ENCODE measurements at regions not wholly inside any gene's neighbourhood (a gene's known extent, or its start where the extent isn't known, plus 50 kb on each side); places are given as distances from the start of the nearest gene placed in this dataset.

DNA sequence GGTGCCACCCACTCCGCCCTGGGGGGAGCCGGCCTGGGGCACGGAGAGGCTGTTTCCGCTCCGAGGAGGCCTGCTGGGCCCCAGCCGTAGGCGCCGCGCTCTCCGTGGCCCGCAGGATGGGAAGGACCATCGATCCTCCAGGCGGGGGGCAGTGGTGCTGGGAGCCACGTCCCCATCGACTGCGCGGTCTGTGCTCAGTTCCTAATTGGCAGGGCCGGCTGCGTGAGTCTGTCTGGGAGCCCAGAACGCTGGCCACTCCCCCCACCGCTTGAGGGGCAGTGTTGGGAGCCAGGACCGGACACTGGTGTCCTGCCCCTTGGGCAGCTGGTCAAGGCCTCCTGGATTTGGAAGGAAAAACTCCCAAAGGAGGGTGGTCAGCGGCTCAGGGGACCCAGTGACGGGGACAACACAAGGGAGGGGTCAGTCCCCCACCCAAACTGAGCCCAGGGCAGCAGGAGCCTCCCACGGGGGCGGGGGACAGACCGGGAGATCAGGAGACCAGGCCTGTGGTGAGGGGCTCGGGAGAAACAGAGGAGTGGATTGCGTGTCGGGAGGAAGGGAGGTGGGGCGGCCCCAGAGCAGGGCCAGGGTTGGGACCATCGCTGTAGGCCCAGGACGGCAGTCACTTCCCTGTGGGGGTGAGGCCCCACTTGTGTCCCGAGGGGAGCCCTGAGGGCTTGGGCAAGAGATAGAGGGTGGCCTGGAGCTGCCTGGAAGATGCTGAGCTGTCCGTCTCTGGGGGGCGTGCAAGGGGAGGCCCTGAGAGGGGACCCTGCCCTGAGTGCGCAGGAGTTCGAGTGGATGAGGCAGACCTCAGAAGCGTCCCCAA is 89.0 kb downstream of the UNCX start:
- no peak for DNase-seq (ENCODE audit: low spot score)

GRCh38 chr7:1322240-1323110 is 89.8 kb downstream of the UNCX start:
- no peak for DNase-seq (ENCODE audit: low spot score)

DNA sequence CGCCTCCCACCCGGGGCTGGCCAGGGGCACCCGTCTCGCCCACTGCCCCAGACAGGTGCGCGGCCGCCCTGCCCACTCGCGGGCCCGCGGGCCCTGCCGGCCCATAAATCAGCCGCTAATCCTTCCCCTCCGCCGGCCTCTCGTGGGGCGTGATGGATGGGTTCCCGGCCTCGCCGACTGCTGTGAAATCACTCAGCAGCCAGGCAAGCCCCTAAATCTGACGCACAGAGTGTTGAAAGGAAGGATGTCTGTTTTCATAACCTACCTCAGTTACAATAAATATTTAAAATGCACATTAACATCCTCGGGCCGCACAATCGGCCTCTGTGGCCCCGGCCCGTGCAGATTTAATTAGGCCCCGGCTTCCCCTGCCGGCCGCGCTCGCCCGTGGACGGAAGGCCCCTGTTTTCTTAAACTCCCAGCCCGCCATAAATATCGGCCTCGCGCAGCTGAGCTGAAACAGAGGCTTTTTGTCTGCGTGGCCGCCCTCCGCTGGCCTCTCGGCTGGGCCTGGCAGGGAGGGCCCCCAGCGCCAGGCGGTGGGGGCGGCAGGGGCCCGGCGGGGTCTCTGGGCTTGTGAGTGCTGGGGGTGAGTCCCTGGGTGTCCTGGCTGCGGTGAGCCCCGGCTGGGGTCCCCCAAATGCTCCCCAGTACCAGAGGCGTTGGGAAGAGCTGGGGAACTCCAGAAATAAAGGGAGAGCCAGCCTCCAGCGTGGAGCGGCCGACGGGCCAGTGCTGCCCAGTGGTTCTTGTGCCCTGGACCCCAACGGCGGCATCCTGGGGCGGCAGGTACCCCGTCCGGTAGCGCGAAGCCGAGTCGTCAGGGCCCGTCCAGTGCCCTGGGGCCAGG is 90.7 kb downstream of the UNCX start:
- peak; percentile 55 for DNase-seq (ENCODE audit: low spot score)

- no peak for DNase-seq (ENCODE audit: low spot score)
Measured at GRCh38 chr7:1324028-1324900, 91.6 kb downstream of the UNCX start.

DNA sequence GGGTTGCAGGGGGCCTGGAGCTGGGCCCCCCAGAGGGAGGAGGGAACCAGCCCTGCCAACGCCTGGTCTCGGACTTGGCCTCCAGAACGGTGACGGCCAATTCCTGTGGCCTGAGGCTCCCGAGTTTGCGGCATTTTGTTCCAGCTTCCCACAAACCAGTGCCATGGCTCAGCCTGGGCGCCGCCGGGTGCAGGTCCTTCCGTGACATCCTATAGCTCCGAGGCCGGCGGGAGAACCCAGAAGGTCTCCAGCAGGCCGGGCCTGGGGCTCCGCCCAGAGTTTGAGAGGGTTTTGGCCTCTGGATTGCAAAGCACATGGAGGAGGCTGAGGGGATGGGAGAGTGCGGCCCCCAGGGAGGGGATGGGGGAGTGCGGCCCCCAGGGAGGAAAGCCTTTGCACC is 92.6 kb downstream of the UNCX start:
- no peak for DNase-seq (ENCODE audit: low spot score)

- DNase-seq (ENCODE audit: low spot score) = no peak
Measured at GRCh38 chr7:1325646-1326510, 93.2 kb downstream of the UNCX start.

- DNase-seq (ENCODE audit: low spot score) = no peak
Measured at GRCh38 chr7:1326511-1326785, 93.8 kb downstream of the UNCX start.

GRCh38 chr7:1329261-1329660 is 96.6 kb downstream of the UNCX start:
- no peak for DNase-seq (ENCODE audit: low spot score)

- no peak for DNase-seq (ENCODE audit: low spot score)
Measured at GRCh38 chr7:1329966-1330800, 97.5 kb downstream of the UNCX start.

DNA sequence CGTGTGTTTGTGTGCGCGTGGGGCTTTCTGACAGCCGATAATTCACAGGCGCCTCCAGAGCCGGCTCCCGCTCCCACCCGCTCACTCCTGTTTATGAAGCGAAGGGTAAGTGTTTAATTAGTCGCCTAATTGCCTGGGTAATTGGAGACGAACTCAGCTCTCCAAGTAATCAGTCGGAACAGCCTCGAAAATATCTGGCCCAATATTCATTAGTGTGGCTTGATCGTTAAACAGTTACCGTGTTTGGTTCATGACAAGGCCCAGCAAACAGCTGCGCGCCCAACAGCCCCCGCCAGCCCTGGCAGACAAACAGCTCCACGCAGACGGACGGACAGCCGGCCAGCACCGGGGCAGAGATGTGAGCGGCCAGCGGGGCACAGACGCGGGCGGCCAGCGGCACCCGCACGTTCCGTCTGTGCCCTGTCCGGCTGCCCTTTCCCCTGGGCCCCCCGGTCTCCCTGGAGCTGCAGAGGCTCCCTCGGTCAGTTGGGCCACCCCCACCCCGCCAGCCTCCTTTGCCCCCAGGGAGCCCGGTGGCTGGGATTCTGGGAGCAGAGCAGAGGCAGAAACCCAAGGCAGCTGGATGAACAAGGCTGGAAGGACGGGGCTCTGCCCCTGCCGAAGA is 98.2 kb downstream of the UNCX start:
- no peak for DNase-seq (ENCODE audit: low spot score)

DNA sequence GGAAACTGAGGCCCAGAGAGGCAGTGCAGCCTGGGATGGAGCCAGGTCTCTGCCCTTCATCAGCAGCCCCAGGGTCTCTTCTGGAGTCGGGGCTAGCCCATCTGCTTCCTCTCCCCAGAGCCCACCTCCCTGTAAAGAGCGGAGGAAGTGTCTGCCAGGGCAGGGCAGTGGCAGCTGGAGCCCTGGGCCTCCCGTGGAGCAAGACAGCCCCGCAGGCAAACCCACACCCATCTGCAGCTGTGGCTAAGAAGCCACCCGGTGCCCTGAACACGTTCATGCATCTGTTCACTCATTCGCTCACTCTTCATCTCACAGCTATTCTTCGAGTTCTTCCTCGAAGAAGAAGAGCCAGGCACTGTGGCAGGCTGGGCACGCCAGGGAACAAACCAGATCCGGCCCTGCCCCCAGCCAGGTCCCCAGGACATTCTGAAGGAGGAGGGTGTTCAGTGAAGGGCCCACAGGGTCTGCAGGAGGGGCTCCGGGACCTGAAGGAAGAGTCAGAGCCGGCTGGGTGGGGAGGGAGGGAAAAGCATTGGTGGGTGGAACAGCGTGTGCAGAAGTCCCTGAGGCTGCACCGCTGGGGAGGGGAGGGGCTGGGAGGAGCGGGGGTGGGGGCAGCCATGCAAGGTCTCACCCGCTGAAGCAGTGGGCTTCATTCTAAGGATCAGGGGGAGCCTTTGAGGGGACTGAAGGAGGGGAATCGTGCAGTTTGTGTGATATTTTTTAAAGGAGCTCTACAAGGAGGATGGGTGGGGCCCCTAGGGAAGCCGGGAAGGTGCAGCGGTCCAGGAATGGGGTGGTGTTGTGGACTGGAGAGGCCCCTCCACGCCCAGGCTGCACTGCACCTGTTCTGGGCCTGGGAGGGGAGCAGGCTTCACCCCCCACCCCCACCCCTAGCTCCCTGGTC is 99.1 kb downstream of the UNCX start:
- no peak for DNase-seq (ENCODE audit: low spot score)

DNA sequence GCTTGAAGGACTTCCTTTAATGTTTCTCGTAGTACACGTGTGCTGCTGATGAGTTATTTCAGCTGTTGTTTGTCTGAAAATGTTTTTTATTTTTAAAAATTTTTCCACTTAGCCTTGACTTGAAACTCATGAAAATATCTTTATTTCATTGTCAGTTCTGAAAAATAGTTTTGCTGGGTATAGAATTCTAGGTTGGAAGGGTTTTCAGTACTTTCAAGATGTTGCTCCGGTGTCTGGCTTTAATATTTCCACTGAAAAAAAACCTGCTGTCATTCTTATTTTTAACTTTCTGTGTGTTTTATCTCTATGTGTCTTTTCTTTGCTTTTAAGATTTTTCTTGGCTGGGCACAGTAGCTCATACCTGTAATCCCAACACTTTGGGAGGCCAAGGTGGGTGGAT is 103.8 kb downstream of the UNCX start:
- no peak for DNase-seq (ENCODE audit: low spot score)

- DNase-seq (ENCODE audit: low spot score) = no peak
Measured at GRCh38 chr7:1339611-1340010, 106.9 kb downstream of the UNCX start.

GRCh38 chr7:1340031-1340430 is 107.4 kb downstream of the UNCX start:
- DNase-seq (ENCODE audit: low spot score) = no peak

DNA sequence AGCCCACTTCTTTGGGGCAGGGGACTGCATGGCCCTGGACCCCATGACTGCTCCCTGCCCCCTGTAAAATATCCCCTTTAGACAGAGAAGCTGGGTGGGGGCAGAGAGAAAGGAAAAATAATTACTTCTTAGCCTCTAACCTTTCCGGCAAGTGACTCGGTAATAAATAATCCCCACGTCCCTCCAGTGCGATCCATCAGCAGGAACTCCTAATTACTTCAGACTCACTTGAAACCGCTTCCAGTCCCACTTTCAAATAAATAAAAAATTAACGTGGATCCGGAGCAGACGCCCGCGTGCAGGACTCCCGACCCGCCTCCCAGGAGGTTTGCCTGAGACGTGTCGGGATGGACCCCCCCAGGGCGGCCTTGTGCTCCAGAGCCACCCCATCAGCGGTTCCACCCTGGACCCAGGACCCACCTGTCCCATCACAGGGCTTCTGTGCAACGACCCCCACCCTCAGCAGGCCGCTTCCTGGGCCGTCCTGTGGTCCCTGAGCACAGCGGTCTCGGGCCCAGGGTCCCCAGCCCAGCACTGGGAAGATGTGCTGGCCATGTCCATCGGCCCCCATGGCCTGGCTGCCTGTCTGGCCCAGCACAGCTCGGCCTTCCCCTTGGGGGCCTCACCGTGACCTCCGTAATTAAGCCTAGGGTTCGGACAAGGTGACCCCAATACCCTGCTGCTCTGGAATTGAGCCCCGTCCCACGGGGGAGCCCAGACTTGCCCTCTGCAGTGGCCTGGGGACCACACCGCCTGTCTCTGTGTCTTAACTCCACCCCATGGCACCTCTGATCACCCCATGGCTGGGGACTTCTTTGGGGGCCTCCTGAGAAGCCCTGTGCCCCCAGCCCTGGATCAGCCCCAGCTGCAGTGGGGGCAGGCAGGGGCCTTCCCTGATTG is 108.0 kb downstream of the UNCX start:
- no peak for DNase-seq (ENCODE audit: low spot score)

GRCh38 chr7:1341361-1342089 is 108.9 kb downstream of the UNCX start:
- no peak for DNase-seq (ENCODE audit: low spot score)

Measured in Ammon's horn (tissue), 1 donor.